ENCODE measurements at regions not wholly inside any gene's neighbourhood (a gene's known extent, or its start where the extent isn't known, plus 50 kb on each side); places are given as distances from the start of the nearest gene placed in this dataset.

DNA sequence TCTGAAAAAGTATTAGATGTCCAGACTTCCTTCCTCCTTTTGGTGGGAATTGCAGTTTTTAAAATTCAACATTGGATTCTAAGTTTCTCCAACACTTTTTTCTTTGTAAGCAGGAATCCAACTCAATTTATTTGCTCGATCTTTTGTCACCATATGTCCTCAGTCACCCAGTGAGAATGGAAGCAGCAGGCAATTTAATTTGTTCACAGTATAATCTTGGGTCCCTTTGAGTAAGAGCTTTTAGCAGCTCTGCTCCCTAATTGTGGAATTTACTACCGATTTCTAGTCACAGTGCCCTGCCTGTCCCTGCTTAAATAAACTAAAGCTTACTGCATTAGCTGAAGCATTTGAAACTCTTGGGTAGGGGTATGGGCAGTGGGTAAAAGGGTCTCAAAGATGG, 98.6 kb downstream of the BTBD3 start:
- intact Hi-C loops (cut with DNase I, micrococcal nuclease): no loop called here
- ATAC-seq (no peak), DNase-seq (no peak)

DNA sequence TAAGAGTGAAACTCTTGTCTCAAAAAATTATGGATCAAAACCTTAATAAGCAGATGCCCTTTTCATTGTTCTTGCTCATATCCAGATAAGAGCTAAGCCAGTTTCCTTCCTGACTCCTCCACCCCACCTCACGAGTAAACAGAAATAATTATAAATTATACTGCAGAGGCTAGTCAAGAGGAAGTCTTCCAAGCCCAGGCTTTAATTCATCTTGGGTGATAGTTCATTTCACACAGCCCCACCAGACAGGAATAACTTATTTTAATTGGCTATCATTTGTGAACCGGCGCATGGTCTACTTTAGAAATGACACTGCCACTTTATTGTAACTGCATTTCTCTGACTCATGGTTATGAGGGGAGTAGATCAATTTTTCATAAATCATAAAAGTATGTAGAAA, 102.0 kb downstream of the BTBD3 start:
- ATAC-seq (peak; percentile 97), DNase-seq (no peak)
- intact Hi-C loops (cut with DNase I, micrococcal nuclease): no loop called here

DNA sequence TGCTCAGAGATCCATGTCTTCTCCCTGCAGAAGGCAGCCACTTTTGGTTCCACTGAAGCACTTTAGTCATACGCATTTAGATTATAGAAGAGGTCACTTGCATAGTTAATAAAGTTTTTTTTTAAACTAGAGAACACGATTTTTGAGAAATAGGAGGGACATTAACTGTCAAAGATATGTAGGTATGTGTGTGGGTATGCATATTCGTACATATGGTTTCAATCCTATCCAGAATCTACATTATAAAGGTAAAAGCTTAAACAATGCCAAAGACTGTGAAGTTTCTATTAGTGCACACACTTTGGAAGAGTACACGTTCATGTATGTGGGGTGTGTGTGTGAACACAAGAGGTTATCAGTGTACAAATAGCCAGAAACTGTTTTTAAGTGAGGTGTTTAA, 103.2 kb downstream of the BTBD3 start:
- DNase-seq: no peak
- ATAC-seq: no peak
- intact Hi-C loops (cut with DNase I, micrococcal nuclease): no loop called here

DNA sequence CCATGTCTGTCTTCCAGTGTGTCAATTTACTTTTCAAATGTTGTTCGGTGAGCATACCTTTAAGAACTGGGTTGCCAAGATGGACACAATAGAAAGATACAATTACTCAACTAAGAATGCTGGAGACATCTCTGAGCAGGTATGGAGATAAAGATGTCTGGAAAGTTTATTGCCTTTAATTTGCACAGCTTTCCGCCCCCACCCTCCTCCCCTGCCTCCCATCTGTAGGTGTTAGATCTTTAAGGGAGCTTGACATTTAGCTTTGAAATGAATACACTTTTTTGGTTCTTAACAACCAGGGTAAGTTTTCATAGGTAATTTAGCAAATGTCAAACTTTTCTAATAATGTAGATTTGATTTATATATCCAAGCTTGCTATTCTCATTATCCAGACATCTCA, 104.4 kb downstream of the BTBD3 start:
- ATAC-seq (no peak), DNase-seq (no peak)
- intact Hi-C loops (cut with DNase I, micrococcal nuclease): no loop called here

DNA sequence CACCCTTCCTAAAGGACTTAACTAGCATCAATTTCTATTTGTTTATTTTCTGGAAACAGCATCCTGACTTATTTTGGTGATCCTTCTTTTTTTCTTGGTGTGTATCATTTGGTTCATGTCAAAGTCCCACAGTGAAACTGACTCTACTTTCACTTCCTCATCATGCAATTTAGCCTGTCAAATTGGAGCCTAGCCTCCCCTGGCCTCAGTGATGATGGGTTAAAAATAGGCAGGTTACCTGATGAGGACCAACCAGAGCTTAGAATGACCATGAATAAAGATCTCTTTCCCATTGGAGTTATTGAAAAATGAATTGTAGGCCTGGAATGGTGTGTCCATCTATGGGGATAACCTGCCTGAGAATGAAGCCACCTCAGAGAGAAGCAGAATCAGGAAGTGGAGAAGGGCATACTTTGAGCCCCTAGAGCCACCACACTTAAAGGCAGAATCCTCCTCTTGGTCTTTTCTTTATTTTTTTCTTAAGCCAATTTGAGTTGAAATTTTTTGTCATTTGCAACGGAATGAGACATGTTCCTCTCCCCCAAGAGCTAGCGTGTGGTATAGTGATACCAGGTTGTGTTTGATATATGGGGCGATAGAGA, 105.6 kb downstream of the BTBD3 start:
- intact Hi-C loops (cut with DNase I, micrococcal nuclease): no loop called here
- ATAC-seq (no peak), DNase-seq (no peak)

DNA sequence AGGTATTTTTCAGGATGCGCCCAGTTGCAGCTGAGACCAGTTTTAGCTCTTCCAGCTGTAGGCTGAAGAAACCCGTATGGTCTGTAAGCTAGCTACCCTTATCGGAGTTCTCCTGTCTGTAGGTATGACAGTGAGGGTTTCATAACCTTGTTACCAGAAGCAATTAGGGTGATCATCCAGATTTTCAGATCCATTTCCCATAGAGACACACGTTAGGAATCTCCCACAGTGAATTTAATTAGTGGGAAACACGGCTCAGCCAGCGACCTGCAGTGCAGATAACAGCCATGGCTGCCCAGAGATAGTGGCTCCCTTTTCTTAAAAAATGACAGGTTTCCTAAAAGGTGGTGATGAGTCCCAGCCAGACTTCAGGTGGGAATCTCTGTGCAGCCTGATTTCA, 111.1 kb downstream of the BTBD3 start:
- intact Hi-C loops (cut with DNase I, micrococcal nuclease): no loop called here
- DNase-seq (no peak), ATAC-seq (no peak)

DNA sequence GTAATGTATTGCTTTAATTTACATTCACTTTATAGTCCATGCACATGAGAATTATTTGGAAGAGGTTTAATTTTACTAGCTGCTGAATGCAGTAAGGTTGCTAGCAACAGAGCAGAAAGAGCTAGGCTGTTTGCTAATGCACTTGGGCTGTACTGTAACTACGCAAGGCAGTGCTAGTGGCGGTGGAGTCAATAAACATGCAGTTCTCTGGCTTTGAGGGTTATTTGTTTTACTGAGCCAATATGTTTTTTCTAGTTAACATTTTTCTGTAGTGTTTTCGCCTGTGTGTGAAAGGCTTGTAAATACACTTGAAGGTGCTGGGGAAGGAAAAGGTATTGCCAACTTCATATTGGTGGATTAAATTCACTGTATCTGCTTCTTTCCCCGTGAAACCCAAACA, 112.8 kb downstream of the BTBD3 start:
- intact Hi-C loops (cut with DNase I, micrococcal nuclease): no loop called here
- DNase-seq (no peak), ATAC-seq (peak; percentile 66)

DNA sequence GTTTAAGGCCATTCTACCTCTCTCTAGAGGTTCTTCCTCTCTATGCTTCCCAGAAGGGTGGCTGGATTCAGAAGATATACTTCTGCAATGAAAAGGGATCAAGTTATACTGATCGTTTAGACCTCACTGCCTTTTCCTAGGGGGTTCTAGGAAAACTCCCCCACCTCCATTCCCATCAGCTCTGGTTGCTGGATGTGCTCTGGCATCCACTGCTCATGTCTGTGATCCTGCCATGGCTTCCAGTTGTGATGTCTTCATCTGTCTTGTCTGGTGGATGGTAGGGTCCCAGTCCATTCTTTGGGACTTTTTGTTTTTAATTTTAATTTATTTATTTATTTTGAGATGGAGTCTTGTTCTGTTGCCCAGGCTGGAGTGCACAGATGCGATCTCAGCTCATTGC, 118.4 kb downstream of the BTBD3 start:
- intact Hi-C loops (cut with DNase I, micrococcal nuclease): no loop called here
- ATAC-seq (no peak), DNase-seq (no peak)

DNA sequence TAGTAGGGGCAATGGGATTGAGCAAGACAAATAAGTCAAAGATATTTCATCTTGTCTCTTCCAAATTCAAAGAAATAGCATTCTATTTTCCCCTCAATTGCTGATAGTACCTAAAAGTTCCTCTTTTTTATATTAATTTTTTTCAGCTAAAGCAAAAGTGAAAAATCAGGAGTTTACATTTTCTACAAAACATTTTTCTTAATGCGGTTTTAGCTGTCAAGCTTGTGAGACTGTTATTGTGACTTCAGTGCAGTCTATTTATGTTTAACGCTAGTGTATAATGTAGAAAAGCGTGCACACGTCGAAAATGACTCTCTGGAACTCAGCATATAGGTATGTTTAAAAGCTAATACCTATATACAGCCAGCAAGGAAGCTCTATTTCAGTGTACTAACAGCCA, 119.8 kb downstream of the BTBD3 start:
- intact Hi-C loops (cut with DNase I, micrococcal nuclease): no loop called here
- no peak for ATAC-seq
- no peak for DNase-seq

DNA sequence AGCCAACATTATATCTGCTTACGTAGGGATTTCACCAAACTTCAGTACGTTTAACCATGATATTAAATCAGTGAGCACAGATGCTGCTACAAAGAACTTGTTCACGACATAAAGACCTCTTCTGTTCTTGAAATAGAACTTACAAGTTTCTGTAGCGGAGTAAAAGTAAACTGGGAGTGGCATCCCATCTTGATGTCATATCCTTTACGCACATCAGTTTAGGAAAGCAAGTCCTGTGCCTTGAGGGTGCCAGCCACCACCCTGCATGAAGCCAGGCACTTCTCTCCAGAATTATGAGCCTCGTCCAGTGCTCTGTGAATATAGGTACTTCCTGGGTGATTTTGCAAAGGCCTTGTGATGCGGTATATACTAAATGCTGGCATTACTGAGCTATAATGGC, 122.6 kb downstream of the BTBD3 start:
- ATAC-seq: no peak
- DNase-seq: no peak
- intact Hi-C loops (cut with DNase I, micrococcal nuclease): no loop called here

DNA sequence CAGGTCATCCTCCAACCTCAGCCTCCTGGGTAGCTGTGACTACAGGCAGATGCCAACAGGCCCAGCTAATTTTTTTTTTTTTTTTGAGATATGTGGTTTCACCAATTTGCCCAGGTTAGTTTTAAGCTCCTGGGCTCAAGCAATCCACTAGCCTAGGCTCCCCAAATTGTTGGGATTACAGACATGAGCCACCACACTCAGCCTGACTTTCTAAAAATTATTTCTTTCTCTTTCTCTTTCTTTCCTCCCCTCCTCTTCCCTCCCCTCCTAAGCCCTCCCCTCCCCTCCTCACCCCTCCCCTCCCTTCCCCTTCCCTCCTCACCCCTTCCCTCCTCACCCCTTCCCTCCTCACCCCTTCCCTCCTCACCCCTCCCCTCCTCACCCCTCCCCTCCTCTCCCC, 127.3 kb downstream of the BTBD3 start:
- intact Hi-C loops (cut with DNase I, micrococcal nuclease): no loop called here
- ATAC-seq (no peak), DNase-seq (no peak)

DNA sequence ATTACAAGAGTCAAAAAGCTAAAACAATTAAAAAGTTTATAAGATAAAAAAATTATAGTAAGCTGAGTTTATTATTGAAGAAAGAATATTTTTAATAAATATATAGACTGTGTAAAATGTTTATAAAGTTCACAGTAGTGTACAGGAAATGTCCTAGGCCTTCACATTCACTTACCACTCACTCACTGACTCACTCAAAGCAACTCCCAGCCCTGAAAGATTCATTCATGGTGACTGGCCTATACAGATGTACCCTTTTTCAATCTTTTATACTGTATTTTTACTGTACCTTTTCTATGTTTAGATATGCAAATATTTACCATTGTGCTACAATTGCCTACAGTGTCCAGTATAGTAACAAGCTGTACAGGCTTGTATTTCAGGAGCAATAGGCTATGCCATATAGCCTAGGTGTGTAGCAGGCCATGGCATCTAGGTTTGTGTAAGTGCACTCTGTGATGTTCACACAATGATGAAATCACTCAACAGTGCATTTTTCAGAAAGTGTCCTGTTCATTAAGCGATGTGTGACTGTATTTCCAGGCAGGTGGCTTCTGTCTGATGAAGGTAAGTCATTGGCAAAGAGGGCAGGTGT, 130.2 kb downstream of the BTBD3 start:
- peak; percentile 52 for ATAC-seq

DNA sequence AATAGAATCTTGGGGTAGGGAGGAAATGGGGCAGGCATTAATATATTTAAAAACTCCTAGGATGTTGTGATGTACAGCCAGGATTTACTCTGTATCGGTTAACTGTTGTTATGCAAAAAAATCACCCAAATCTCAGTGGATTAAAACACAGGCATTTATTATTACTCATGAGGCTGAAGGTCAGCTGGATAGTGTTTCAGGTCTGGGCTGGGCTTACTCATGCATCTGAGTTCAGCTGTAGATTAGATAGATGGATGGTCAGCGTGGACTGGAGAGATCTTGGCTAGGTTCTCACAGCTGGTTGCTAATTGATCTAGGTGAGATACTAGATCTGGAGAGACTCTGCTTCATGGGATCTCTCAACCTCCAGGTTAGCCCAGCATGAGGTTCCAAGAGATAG, 131.4 kb downstream of the BTBD3 start:
- no peak for DNase-seq
- intact Hi-C loops (cut with DNase I, micrococcal nuclease): no loop called here

More for the DNA sequence above, 130.2 kb downstream of the BTBD3 start:
- intact Hi-C loops (cut with DNase I, micrococcal nuclease): no loop called here
- no peak for DNase-seq

DNA sequence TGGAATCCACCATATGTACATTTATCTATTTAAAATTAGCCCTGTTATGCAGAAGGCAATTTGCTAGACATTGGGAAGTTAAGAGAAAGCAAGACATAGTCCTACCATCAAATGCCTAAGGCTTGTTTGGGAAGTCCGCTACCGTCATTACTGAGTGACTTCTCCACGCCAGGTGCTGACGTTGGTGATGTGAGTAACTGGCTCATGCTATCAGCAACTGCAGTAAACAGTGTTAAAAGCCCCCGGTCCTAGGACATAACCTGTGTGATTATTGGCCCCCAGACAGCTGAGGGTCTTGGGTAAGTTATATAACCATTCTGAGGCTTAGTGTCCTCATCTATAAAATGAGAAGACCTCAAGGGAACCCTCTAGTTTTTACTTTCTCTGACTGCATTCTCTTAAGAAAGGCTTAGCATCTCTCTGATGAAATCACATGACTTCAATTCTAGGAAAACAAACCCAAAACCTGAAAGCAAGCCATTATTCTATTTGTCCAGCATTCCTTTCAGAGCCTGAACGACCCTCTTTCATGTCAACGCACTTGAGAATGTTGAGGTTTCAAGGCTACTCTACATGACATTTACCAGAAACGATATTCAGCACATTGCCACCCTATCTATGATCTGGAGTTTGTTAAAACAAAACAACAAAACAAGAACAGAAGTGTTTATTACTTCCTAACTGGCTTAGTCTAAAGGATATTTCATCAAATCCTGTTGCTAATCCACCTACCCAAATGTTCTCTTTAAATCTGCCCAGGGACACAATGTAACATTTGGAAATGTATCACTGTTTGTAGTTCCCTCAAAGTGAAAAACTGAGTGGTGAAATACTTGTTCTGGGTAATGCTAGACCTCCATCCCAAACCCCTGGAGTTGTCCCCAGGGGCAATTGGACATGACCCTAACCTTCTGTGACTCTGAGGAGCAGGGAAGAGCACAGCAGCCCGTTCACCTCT, 133.8 kb downstream of the BTBD3 start:
- intact Hi-C loops (cut with DNase I, micrococcal nuclease): no loop called here
- ATAC-seq: no peak
- DNase-seq: no peak

More for the DNA sequence above, 131.4 kb downstream of the BTBD3 start:
- no peak for ATAC-seq

DNA sequence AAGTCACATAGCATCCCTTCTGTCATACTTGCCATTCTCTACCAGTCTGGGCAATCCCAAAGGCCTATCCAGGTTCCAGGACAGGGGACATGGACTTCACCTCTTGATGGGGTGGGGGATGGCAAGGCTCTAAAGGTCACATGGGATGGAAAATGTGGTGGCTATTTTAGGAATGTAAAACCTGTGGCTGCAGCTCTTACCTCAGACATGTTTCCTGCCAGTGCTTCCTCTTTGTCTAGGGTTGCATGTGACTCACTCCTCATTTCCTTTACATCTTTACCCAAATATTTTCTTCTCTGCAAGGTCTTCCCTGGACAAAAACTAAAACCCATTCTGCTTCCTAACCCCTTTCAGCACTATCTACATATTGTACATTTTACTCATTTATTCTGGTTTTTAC, 135.7 kb downstream of the BTBD3 start:
- no peak for ATAC-seq
- intact Hi-C loops (cut with DNase I, micrococcal nuclease): no loop called here
- no peak for DNase-seq

DNA sequence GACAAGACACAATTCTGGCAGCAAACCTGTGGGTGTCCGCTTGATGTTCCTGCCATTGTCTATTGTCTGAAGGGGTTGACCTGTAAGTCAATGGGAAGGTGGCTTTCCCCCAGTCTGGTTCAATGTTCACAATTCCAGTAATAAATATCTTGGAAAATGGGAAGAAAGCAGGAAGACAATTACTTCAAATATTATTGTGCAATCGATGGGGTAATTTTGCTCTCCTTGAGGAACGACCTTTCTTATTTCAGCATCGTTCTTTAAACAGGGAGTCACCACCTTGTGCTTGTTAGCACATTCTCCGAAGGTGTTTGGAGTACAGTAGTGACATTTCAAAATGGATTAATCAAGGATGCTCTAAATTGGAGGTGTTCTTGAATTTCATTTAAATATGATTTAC, 136.9 kb downstream of the BTBD3 start:
- intact Hi-C loops (cut with DNase I, micrococcal nuclease): no loop called here
- DNase-seq (no peak), ATAC-seq (no peak)

DNA sequence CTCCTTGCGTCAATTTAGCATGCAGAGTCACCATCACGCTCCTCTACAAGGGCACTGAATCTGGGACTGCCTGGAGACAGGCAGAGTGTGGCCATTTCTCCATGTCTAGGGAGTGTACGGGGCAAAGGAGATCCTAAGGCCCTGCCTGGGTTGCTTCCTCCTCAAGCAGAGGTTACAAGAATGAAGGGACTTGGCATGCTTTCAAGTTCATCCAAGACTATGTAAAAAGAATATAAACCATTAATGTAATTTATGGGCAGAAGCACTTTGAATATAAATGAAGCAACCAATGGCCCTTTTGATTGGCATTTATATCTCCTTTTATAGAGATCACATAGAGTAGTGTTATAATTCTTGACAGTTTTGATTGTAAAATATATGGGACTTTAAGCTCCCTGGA, 137.5 kb downstream of the BTBD3 start:
- ATAC-seq (no peak), DNase-seq (no peak)
- intact Hi-C loops (cut with DNase I, micrococcal nuclease): no loop called here

DNA sequence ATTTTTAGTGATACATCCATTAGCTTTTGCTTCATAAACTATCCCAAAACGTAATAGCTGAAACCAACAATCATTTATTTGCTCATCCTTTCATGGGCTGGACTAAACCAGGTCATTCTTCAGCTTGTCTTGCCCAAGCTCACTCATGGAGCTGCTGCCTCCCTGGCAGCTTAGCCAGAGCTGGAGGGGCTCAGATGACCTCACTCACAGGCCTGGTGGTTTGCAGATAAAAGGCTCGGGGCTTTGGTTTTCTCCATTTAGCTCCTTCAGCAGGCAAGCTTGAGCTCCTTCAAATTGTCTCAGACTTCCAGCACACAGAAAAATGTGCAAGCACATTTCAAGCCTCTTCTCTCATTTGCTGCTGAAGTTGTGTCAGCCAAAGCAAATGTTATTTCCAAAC, 139.1 kb downstream of the BTBD3 start:
- intact Hi-C loops (cut with DNase I, micrococcal nuclease): no loop called here
- no peak for ATAC-seq

DNA sequence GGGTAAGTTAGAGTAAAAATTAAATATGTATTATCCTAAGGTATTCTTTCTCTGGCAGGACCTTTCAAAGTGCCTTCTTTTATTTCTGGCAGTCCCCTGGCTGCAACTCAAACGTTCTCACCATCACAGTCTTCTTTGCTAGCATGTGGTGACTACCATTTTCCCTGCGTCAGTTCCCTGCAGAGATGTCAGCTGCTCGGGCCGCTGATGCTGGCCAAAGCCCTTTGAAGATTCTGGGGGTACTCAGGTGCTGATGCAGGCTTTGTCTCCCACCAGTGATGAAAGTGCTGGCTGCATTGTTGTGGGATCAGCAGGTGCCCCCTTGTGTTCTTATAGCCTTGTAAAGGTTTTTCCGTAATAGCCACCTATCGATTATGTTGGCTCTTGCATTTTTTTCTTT, 140.1 kb downstream of the BTBD3 start:
- intact Hi-C loops (cut with DNase I, micrococcal nuclease): no loop called here
- ATAC-seq (no peak), DNase-seq (no peak)

More for the DNA sequence above, 139.1 kb downstream of the BTBD3 start:
- DNase-seq: no peak

DNA sequence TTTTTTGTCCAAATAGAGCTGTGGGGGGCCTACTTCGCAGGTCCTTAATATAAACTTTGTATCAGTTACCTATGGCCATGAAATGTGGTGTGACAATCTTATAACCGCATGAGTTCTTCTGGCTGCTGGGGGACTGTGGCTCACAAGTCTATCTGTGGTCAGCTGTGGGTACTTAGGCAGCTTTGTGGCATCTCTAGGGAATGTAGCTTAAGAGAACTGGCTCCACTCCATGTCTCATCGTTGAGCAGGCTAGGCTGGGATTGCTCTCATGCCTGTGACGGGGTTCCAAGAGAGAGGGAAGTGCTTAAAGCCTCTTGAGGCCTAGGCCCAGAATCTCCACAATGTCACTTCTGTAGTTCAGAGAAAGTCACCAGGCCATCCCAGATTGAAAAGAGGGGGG, 140.5 kb downstream of the BTBD3 start:
- ATAC-seq (no peak), DNase-seq (no peak)
- intact Hi-C loops (cut with DNase I, micrococcal nuclease): no loop called here

Measured in left colon (tissue), 2 donors.